Esophagus muscularis mucosa (tissue), 4 donors: ENCODE measurements at regions not wholly inside any gene's neighbourhood (a gene's known extent, or its start where the extent isn't known, plus 50 kb on each side); places are given as distances from the start of the nearest gene placed in this dataset.

Experiments
- CTCF ChIP-seq, 3 experiments: fragments of 200-600 bp in 2 of 3; fragments of 450-650 bp in 1 of 3; sonication (generic) in 2 of 3; IDR thresholded peaks; one replicate each; pipeline ENCODE4 v1.5.1; 2017 to 2019; ENCODE audit warnings: antibody characterized with exemption in 3 of 3, mild to moderate bottlenecking in 2 of 3, moderate library complexity in 1 of 3
- EP300 ChIP-seq: sonication (generic); formaldehyde crosslinking; IDR thresholded peaks from one replicate; pipeline ENCODE4 v1.6.1; 2017; ENCODE audit warnings: antibody characterized with exemption
- POLR2A ChIP-seq: fragments of 450-650 bp; IDR thresholded peaks from one replicate; pipeline ENCODE4 v1.6.1; 2017; ENCODE audit warnings: antibody characterized with exemption, moderate library complexity, mild to moderate bottlenecking, low read depth
- POLR2AphosphoS5 ChIP-seq, 2 donors: sonication (generic); formaldehyde crosslinking; IDR thresholded peaks; one replicate each; pipeline ENCODE4 v1.6.1; 2017; ENCODE audit warnings: antibody characterized with exemption in 2 of 2

GRCh38 chr18:49672853-49673252 lies 111.0 kb downstream of the LIPG start:
- TF ChIP-seq CTCF (IDR thresholded peaks at IDR 0.05) (no peak), POLR2AphosphoS5 (IDR thresholded peaks at IDR 0.05) (no peak), POLR2A (no peak), EP300 (no peak)
